HuH-7.5 (cell line): ENCODE measurements at regions not wholly inside any gene's neighbourhood (a gene's known extent, or its start where the extent isn't known, plus 50 kb on each side); places are given as distances from the start of the nearest gene placed in this dataset.

Source experiments
- DNase-seq: peaks from one replicate; pipeline ENCODE4 v3.0.0; 2011; ENCODE audit warnings: low spot score

DNA sequence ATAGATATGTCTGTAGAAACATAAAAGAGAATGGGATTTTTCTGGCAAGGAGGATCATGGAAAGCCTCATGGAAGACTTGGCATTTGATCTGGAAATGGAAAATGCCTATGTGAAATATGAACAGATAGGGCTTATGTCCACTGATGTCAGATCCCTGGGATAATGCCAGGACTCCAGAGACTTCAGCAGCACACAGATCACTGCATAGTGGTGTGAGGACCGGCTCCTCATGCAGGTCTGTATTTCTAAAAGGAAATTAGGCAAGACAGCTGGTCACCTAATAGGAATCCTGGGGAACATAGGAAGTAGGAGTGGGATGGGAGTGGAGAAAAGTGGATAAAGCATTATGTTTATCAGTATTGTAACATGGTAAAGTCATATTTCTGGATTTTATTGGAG lies 56.8 kb upstream of the IPO9 start:
- no peak for DNase-seq

DNA sequence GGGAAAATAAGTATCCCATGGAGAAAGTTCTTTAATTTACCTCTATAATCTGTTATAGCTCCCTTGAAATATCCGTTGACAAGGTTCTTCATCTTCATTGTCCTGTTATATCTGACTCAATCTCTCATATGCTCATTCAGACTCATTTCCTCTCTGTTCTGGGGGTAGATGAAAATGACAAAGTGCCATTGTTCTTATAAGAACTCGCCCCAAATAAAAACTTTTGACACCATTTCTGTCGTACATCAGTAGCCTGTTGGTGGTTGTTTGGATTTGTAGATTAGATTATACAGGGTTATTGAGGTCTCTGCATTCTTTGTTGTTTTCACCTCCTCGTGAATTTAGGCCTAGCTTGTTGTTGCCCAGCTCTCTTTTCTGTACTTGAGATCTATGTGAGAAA lies 55.2 kb upstream of the IPO9 start:
- DNase-seq, result no peak

DNA sequence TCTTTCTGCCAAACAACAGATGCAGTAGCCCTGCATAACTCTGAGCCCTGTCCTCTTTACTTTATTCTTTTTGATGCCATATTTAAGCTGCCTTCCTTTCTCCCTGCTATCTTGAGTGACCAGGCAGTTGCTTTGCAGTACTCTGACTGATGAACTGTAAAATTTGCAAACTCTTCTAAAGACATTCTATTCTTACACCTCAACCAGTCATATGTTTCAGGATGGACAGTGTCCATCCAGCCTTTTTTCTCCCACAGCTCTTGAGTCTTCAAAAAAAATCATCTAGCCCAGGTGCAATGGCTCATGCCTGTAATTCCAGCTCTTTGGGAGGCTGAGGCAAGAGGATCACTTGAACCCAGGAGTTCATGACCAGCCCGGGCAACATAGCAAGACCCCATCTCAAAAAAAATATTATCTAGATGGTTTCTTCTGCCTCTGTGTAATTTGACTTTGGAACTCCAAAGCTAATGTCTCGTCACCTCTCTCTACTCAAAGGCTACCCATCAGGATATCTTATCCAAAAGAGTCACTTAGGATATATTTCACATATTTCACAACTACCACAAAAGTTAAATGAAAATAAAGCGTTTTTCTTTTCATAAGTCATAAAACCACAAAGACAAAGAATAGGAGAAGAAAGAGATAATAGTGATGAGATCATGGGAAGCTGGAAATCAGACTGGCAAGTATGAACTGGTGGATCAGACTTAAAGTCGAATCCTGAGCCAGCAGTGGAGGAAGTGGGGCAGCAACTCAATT lies 54.6 kb upstream of the IPO9 start:
- DNase-seq, result no peak

DNA sequence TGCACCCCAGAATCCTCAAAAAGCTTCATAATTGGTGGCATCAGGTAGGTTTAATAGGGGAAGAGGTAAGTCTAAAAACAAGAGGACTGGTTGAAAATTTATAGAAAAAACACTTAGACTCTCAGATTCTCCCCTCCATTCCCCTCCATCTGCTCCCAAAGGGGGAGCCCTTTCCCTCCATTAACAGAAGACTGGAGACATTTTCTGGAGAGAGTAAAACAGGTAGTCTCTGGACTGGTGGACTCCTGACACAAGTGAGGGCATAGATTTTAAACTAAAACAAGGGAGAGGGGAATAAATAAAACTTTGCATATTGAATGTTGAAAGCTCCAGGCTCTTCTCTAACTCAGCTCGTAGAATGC lies 54.0 kb upstream of the IPO9 start:
- no peak for DNase-seq

DNA sequence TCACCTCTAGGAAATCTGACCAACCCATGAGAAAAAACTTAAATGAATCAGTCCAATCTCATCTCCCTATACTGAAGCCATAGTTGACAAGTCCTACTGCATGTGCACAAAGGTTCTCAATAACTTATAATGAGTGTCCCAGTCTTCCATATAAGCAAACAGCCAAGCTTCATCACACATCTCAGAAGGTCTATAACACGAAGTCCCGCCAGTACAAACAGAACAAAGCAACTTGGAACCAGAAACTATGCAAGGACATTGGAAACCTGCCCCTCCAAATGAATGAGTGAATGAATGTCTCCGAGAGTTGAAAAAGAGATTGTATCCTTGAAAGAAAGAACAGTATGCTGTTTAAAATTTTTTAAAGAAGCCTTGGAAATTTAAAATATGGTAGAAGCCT lies 53.6 kb upstream of the IPO9 start:
- no peak for DNase-seq

DNA sequence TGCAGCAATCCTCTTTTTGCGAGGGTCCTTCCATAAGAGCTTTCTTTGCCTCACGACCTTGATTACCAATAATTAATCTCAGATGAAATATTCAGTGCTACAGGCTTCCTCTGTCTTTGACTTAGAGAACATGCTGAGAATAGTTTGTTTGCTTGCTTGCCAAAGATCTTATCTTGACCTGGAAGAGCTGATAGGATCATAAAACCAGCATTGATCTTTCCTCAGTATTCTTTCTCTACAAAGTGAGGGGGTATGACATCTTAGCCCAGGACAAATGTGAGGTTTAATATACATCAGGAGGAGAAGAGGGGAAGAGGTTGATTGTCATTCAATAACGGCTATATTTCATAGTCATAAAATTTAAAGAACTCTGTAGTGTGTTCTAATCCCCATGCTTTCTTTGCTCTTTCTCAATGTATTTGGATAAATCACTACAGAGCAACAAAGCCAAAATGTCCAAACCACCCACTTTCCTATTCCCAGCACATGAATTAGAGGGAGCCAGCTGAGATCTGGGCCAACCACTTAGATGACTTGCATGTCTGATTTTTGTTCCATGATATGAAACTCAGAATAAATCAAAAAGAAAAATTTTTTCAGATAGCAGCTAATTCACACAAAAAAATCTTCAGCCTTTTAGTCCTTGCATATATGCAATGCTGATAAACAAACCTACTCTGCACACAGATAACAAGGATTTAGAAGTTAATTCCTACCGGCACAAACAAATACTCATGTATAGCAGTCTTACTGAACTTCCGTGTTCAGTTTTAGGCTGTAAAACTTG lies 50.5 kb upstream of the IPO9 start:
- DNase-seq, result no peak
